Loucy (cell line): ENCODE measurements at regions not wholly inside any gene's neighbourhood (a gene's known extent, or its start where the extent isn't known, plus 50 kb on each side); places are given as distances from the start of the nearest gene placed in this dataset.

Experiments used
- H2AFZ ChIP-seq: fragments of 200-600 bp; sonication (generic); 2 replicates; pipeline ENCODE4 v1.6.0; 2016; ENCODE audit warnings: antibody characterized with exemption, mild to moderate bottlenecking, low read length, moderate library complexity
- H3F3A ChIP-seq: fragments of 200-600 bp; 2 replicates; pipeline ENCODE4 v1.6.0; 2016; ENCODE audit warnings: antibody characterized with exemption, low read depth, mild to moderate bottlenecking
- H3K27me3 ChIP-seq: fragments of 200-600 bp; sonication (generic); 2 replicates; pipeline ENCODE4 v1.6.1; 2014; ENCODE audit warnings: low read length, mild to moderate bottlenecking; ENCODE audit not compliant: insufficient read depth, poor library complexity, severe bottlenecking
- H3K36me3 ChIP-seq: fragments of 200-600 bp; sonication (generic); 2 replicates; pipeline ENCODE4 v1.6.1; 2016; ENCODE audit warnings: low read length; ENCODE audit not compliant: insufficient read depth
- H3K4me1 ChIP-seq: fragments of 200-600 bp; sonication (generic); 2 replicates; pipeline ENCODE4 v1.5.1; 2014; ENCODE audit warnings: low read length, mild to moderate bottlenecking; ENCODE audit not compliant: insufficient read depth, poor library complexity, severe bottlenecking
- H3K4me2 ChIP-seq: fragments of 200-600 bp; sonication (generic); 2 replicates; pipeline ENCODE4 v1.6.0; 2014; ENCODE audit warnings: antibody characterized with exemption, low read length, low read depth, mild to moderate bottlenecking; ENCODE audit not compliant: poor library complexity, severe bottlenecking
- H3K4me3 ChIP-seq: fragments of 200-600 bp; sonication (generic); 2 replicates; pipeline ENCODE4 v1.5.1; 2014; ENCODE audit warnings: low read length, mild to moderate bottlenecking, mixed read lengths; ENCODE audit not compliant: poor library complexity, severe bottlenecking
- H3K79me2 ChIP-seq: fragments of 200-600 bp; sonication (generic); 2 replicates; pipeline ENCODE4 v1.6.1; 2014; ENCODE audit warnings: low read length; ENCODE audit not compliant: insufficient read depth
- H3K9ac ChIP-seq: fragments of 200-600 bp; sonication (generic); 2 replicates; pipeline ENCODE4 v1.6.0; 2014; ENCODE audit warnings: mild to moderate bottlenecking, low read depth, low read length, moderate library complexity; ENCODE audit not compliant: poor library complexity, severe bottlenecking
- H3K9me2 ChIP-seq: fragments of 200-600 bp; sonication (generic); replicated peaks from 2 replicates; pipeline ENCODE4 v1.6.1; 2016; ENCODE audit warnings: low read depth, low read length, mixed read lengths
- H3K9me3 ChIP-seq: fragments of 200-600 bp; sonication (generic); 2 replicates; pipeline ENCODE4 v1.6.1; 2014; ENCODE audit warnings: mild to moderate bottlenecking, antibody characterized with exemption, low read length, low read depth; ENCODE audit not compliant: insufficient read depth
- H4K20me1 ChIP-seq: fragments of 200-600 bp; sonication (generic); 2 replicates; pipeline ENCODE4 v1.6.0; 2014; ENCODE audit warnings: antibody characterized with exemption, low read length, mild to moderate bottlenecking; ENCODE audit not compliant: insufficient read depth, poor library complexity, severe bottlenecking
- CTCF ChIP-seq: fragments of 200-600 bp; sonication (generic); conservative IDR thresholded peaks from 2 replicates; pipeline ENCODE4 v1.5.1; 2014; ENCODE audit warnings: mild to moderate bottlenecking, antibody characterized with exemption, low read length
- EZH2phosphoT487 ChIP-seq: fragments of 200-600 bp; IDR thresholded peaks from 2 replicates; pipeline ENCODE4 v1.6.1; 2018; ENCODE audit warnings: antibody characterized with exemption, mild to moderate bottlenecking, moderate library complexity, borderline replicate concordance

GRCh38 chr22:27445881-27446280 lies 355.7 kb downstream of the MN1 start:
- TF ChIP-seq EZH2phosphoT487: no peak
- no peak for TF ChIP-seq CTCF
- Histone ChIP-seq H3K4me1 (no peaks in the 10 kb centered on the region), H3K27me3 (no peaks in the 10 kb centered on the region), H3K9ac (no peak overlapping the region), H4K20me1 (no peaks in the 10 kb centered on the region), H3K9me2 (no peaks in the 10 kb centered on the region), H3K36me3 (no peaks in the 10 kb centered on the region), H3K4me3 (no peak overlapping the region), H3K4me2 (no peak overlapping the region), H3K79me2 (no peaks in the 10 kb centered on the region), H3K9me3 (no peaks in the 10 kb centered on the region), H2AFZ (no peak overlapping the region), H3F3A (no peaks in the 10 kb centered on the region)

DNA sequence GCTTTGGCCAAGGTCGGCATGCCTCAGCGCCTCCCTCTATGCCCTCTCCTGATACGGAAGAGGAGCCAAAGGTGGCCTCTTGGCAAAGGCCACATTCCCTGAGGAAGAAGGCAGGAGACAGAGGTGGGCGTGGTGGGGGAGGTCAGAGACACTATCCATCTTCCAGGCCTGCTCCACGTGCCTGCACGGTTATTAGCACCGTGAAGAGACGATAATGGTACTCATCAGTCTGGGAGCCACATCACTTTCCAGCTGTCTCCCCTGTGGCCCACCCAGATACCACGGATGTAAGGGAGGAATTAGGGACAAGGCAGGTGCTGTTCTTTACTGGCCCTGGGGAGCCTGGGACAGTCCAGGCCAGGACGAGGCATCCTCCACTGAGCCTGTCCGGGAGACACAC lies 354.3 kb downstream of the MN1 start:
- Histone ChIP-seq H3F3A (no peaks in the 10 kb centered on the region), H3K4me2 (no peak overlapping the region), H4K20me1 (no peaks in the 10 kb centered on the region), H3K4me1 (no peaks in the 10 kb centered on the region), H3K9me3 (no peaks in the 10 kb centered on the region), H3K36me3 (no peaks in the 10 kb centered on the region), H3K4me3 (no peak overlapping the region), H3K9me2 (no peaks in the 10 kb centered on the region), H3K9ac (no peak overlapping the region), H2AFZ (no peak overlapping the region), H3K27me3 (no peaks in the 10 kb centered on the region), H3K79me2 (no peaks in the 10 kb centered on the region)
- TF ChIP-seq CTCF (no peak), EZH2phosphoT487 (no peak)

DNA sequence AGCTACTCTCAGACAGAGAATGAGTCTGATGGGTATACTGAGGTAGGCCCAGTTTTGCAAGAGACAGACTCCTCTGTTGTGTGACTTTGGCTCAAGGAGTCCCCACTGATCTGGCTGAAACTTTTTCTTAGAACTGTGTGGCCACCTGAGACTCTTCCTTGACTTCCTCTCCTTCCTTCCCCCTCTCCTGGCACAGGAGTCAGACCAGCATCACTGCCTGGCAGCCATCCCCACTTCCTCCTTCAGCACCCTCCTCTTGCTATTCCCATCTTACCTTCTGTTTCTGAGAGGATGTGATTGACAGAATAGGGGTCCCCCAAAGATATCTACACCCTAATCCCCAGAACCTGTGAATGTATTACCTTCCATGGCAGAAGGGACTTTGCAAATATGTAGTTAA lies 351.1 kb downstream of the MN1 start:
- H3K4me2 ChIP-seq: no peak overlapping the region

More for the DNA sequence above, 351.1 kb downstream of the MN1 start:
- TF ChIP-seq EZH2phosphoT487: no peak
- no peak for TF ChIP-seq CTCF
- Histone ChIP-seq H3K9me3 (no peaks in the 10 kb centered on the region), H2AFZ (no peak overlapping the region), H3K4me1 (no peaks in the 10 kb centered on the region), H3F3A (no peaks in the 10 kb centered on the region), H3K4me3 (no peak overlapping the region), H3K9me2 (no peaks in the 10 kb centered on the region), H3K36me3 (no peaks in the 10 kb centered on the region), H3K9ac (no peak overlapping the region), H3K79me2 (no peaks in the 10 kb centered on the region), H3K27me3 (no peaks in the 10 kb centered on the region), H4K20me1 (no peaks in the 10 kb centered on the region)
